ENCODE measurements at regions not wholly inside any gene's neighbourhood (a gene's known extent, or its start where the extent isn't known, plus 50 kb on each side); places are given as distances from the start of the nearest gene placed in this dataset.

GRCh38 chr13:105232439-105232838 lies 1303.0 kb downstream of the EFNB2 start:
- H3K36me3 ChIP-seq (ENCODE audit: insufficient read depth, low read length): no peaks in the 10 kb centered on the region
- H3K9ac ChIP-seq (ENCODE audit: low read depth, low read length): no peak overlapping the region
- no peaks in the 10 kb centered on the region for H3K4me1 ChIP-seq (ENCODE audit: insufficient read depth, low read length)
- no peaks in the 10 kb centered on the region for H3K9me3 ChIP-seq (ENCODE audit: control insufficient read depth, insufficient read depth, low read length)

GRCh38 chr13:105232006-105232405 lies 1303.5 kb downstream of the EFNB2 start:
- H3K9ac ChIP-seq (ENCODE audit: low read depth, low read length): no peak overlapping the region
- H3K36me3 ChIP-seq (ENCODE audit: insufficient read depth, low read length): no peaks in the 10 kb centered on the region
- no peaks in the 10 kb centered on the region for H3K9me3 ChIP-seq (ENCODE audit: control insufficient read depth, insufficient read depth, low read length)
- no peaks in the 10 kb centered on the region for H3K4me1 ChIP-seq (ENCODE audit: insufficient read depth, low read length)

GRCh38 chr13:105231579-105231978 lies 1303.9 kb downstream of the EFNB2 start:
- Histone ChIP-seq H3K9me3 (ENCODE audit: control insufficient read depth, insufficient read depth, low read length) (no peaks in the 10 kb centered on the region), H3K36me3 (ENCODE audit: insufficient read depth, low read length) (no peaks in the 10 kb centered on the region), H3K9ac (ENCODE audit: low read depth, low read length) (no peak overlapping the region), H3K4me1 (ENCODE audit: insufficient read depth, low read length) (no peaks in the 10 kb centered on the region)

- Histone ChIP-seq H3K4me1 (ENCODE audit: insufficient read depth, low read length) (no peaks in the 10 kb centered on the region), H3K9ac (ENCODE audit: low read depth, low read length) (no peak overlapping the region), H3K36me3 (ENCODE audit: insufficient read depth, low read length) (no peaks in the 10 kb centered on the region)
Observed at GRCh38 chr13:105220881-105221280, 1314.6 kb downstream of the EFNB2 start.

GRCh38 chr13:105220063-105220462 lies 1315.4 kb downstream of the EFNB2 start:
- no peaks in the 10 kb centered on the region for H3K9me3 ChIP-seq (ENCODE audit: control insufficient read depth, insufficient read depth, low read length)
- H3K4me1 ChIP-seq (ENCODE audit: insufficient read depth, low read length): no peaks in the 10 kb centered on the region
- H3K36me3 ChIP-seq (ENCODE audit: insufficient read depth, low read length): no peaks in the 10 kb centered on the region
- H3K9ac ChIP-seq (ENCODE audit: low read depth, low read length): no peak overlapping the region

More at GRCh38 chr13:105220881-105221280, 1314.6 kb downstream of the EFNB2 start:
- no peaks in the 10 kb centered on the region for H3K9me3 ChIP-seq (ENCODE audit: control insufficient read depth, insufficient read depth, low read length)

- H3K36me3 ChIP-seq (ENCODE audit: insufficient read depth, low read length): no peaks in the 10 kb centered on the region
- no peaks in the 10 kb centered on the region for H3K4me1 ChIP-seq (ENCODE audit: insufficient read depth, low read length)
- H3K9me3 ChIP-seq (ENCODE audit: control insufficient read depth, insufficient read depth, low read length): no peaks in the 10 kb centered on the region
- H3K9ac ChIP-seq (ENCODE audit: low read depth, low read length): no peak overlapping the region
Observed at GRCh38 chr13:105219651-105220050, 1315.8 kb downstream of the EFNB2 start.

DNA sequence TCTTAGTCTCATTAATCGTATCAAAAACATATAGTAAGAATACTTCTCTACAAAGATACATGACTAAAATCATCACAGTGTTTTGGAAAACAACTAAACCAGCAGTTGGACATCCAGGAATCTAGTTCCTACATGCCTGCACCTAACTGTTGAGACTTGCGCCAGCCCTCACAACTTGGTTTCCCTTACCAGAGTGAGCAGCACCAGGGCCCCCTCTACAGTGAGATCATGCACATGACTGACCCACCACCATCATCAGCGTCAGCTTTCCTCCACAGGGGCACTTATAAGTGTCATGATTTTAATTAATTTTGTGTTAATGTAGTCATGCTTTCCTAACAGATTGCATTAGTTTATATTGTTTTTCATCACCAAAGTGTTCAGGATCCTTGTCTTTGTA lies 1322.0 kb downstream of the EFNB2 start:
- Histone ChIP-seq H3K9ac (ENCODE audit: low read depth, low read length) (no peak overlapping the region), H3K9me3 (ENCODE audit: control insufficient read depth, insufficient read depth, low read length) (no peaks in the 10 kb centered on the region), H3K36me3 (ENCODE audit: insufficient read depth, low read length) (no peaks in the 10 kb centered on the region), H3K4me1 (ENCODE audit: insufficient read depth, low read length) (no peaks in the 10 kb centered on the region)

- no peaks in the 10 kb centered on the region for H3K9me3 ChIP-seq (ENCODE audit: control insufficient read depth, insufficient read depth, low read length)
- H3K36me3 ChIP-seq (ENCODE audit: insufficient read depth, low read length): no peaks in the 10 kb centered on the region
- H3K4me1 ChIP-seq (ENCODE audit: insufficient read depth, low read length): no peaks in the 10 kb centered on the region
- no peak overlapping the region for H3K9ac ChIP-seq (ENCODE audit: low read depth, low read length)
Observed at GRCh38 chr13:105207572-105208293, 1327.7 kb downstream of the EFNB2 start.

GRCh38 chr13:105202354-105202753 lies 1333.1 kb downstream of the EFNB2 start:
- H3K36me3 ChIP-seq (ENCODE audit: insufficient read depth, low read length): no peaks in the 10 kb centered on the region
- H3K9ac ChIP-seq (ENCODE audit: low read depth, low read length): no peak overlapping the region
- H3K9me3 ChIP-seq (ENCODE audit: control insufficient read depth, insufficient read depth, low read length): no peaks in the 10 kb centered on the region
- no peaks in the 10 kb centered on the region for H3K4me1 ChIP-seq (ENCODE audit: insufficient read depth, low read length)

- Histone ChIP-seq H3K4me1 (ENCODE audit: insufficient read depth, low read length) (no peaks in the 10 kb centered on the region), H3K36me3 (ENCODE audit: insufficient read depth, low read length) (no peaks in the 10 kb centered on the region), H3K9ac (ENCODE audit: low read depth, low read length) (no peak overlapping the region)
Observed at GRCh38 chr13:105201351-105201750, 1334.1 kb downstream of the EFNB2 start.

GRCh38 chr13:105200181-105200580 lies 1335.3 kb downstream of the EFNB2 start:
- no peaks in the 10 kb centered on the region for H3K4me1 ChIP-seq (ENCODE audit: insufficient read depth, low read length)
- H3K9ac ChIP-seq (ENCODE audit: low read depth, low read length): no peak overlapping the region
- no peaks in the 10 kb centered on the region for H3K9me3 ChIP-seq (ENCODE audit: control insufficient read depth, insufficient read depth, low read length)
- H3K36me3 ChIP-seq (ENCODE audit: insufficient read depth, low read length): no peaks in the 10 kb centered on the region

More at GRCh38 chr13:105201351-105201750, 1334.1 kb downstream of the EFNB2 start:
- H3K9me3 ChIP-seq (ENCODE audit: control insufficient read depth, insufficient read depth, low read length): no peaks in the 10 kb centered on the region

DNA sequence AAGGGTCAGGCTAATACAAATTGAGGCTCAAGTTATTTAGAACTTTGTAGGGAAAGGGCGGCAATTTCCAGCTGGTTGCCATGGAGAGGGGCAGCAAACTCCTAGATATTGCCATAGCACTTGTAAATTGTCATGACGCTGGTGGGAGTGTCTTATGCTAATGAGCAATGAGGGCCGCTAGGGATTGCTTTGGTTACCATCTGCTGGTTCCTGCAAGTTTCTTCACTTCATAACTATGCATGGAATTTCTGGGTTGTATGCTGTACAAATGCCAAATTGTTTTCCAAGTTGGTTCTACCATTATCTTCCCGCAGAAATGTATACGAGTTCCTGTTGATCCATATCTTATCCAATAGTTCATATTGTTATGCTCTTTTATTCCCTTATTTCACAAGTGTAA lies 1339.4 kb downstream of the EFNB2 start:
- Histone ChIP-seq H3K36me3 (ENCODE audit: insufficient read depth, low read length) (no peaks in the 10 kb centered on the region), H3K9ac (ENCODE audit: low read depth, low read length) (no peak overlapping the region; the same call in 1 of the 2 replicates), H3K4me1 (ENCODE audit: insufficient read depth, low read length) (no peaks in the 10 kb centered on the region), H3K9me3 (ENCODE audit: control insufficient read depth, insufficient read depth, low read length) (no peaks in the 10 kb centered on the region)

DNA sequence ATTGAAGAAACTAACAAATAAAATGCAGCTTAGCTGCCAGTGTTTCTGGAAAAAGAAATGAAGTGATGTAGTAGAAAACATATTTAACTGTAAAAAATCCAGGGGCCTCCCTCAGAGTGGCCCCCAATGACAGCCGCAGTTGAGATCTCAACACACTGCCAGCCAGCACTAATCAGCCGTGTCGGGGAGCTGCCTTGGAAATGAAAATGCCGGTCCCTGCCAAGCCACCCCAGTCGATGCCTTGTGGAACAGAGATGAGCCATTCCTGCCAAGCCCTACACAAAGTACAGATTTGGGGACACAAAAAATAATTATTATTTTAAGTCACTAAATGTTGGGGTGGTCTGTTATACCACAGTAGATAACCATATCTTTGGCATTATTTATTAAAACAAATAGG lies 1342.4 kb downstream of the EFNB2 start:
- no peaks in the 10 kb centered on the region for H3K9me3 ChIP-seq (ENCODE audit: control insufficient read depth, insufficient read depth, low read length)
- H3K9ac ChIP-seq (ENCODE audit: low read depth, low read length): no peak overlapping the region
- no peaks in the 10 kb centered on the region for H3K4me1 ChIP-seq (ENCODE audit: insufficient read depth, low read length)
- H3K36me3 ChIP-seq (ENCODE audit: insufficient read depth, low read length): no peaks in the 10 kb centered on the region

DNA sequence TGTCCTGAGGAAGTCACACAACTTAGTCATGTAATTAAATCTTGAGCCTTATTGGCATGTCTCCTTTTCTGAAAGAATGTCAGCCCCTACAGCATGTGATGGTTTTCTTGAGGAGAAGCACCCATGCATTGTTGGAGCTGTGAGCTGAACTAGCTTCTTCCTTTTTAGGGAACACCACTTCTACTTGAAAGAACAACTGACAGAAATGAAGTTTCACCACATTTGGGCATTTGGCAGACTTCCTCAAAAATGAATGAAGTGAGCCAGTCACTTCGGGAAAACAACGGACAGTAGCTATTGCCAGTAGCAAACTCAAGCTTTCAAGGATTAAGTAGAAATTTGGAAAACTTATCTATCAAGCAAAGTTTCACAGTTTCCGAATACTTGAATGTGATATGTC lies 1351.3 kb downstream of the EFNB2 start:
- Histone ChIP-seq H3K36me3 (ENCODE audit: insufficient read depth, low read length) (no peaks in the 10 kb centered on the region), H3K9ac (ENCODE audit: low read depth, low read length) (no peak overlapping the region), H3K4me1 (ENCODE audit: insufficient read depth, low read length) (no peaks in the 10 kb centered on the region), H3K9me3 (ENCODE audit: control insufficient read depth, insufficient read depth, low read length) (no peaks in the 10 kb centered on the region)

GRCh38 chr13:105177265-105177900 lies 1358.1 kb downstream of the EFNB2 start:
- no peaks in the 10 kb centered on the region for H3K9me3 ChIP-seq (ENCODE audit: control insufficient read depth, insufficient read depth, low read length)

More at GRCh38 chr13:105177265-105177900, 1358.1 kb downstream of the EFNB2 start:
- Histone ChIP-seq H3K9ac (ENCODE audit: low read depth, low read length) (no peak overlapping the region), H3K4me1 (ENCODE audit: insufficient read depth, low read length) (no peaks in the 10 kb centered on the region), H3K36me3 (ENCODE audit: insufficient read depth, low read length) (no peaks in the 10 kb centered on the region)
